NCI-H1417 (cell line): ENCODE measurements at regions not wholly inside any gene's neighbourhood (a gene's known extent, or its start where the extent isn't known, plus 50 kb on each side); places are given as distances from the start of the nearest gene placed in this dataset.

Source experiments
- DNase-seq, 3 experiments: peaks; one replicate each; lab custom pipeline; 2025; lab: John Stamatoyannopoulos, UW

DNA sequence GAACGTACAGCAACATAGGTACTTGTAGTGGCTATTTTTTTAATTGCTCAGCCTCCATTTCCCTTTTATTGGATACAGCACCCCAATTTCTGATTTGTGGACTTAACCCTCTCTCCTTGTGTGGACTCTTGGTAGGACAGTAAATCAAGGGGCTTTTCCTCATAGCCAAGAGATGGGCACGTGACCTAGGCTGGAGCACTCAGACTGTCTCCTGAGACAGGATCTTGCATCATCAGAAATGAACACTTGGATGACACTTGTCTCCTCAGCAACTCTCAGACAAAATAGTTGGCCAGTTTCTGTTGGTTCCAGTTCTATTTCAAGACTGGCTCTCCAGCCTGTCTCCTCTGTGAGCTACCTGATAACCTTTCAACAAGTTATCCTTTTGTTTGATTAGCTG, 112.9 kb upstream of the ZNF678 start:
- no peak for DNase-seq

DNA sequence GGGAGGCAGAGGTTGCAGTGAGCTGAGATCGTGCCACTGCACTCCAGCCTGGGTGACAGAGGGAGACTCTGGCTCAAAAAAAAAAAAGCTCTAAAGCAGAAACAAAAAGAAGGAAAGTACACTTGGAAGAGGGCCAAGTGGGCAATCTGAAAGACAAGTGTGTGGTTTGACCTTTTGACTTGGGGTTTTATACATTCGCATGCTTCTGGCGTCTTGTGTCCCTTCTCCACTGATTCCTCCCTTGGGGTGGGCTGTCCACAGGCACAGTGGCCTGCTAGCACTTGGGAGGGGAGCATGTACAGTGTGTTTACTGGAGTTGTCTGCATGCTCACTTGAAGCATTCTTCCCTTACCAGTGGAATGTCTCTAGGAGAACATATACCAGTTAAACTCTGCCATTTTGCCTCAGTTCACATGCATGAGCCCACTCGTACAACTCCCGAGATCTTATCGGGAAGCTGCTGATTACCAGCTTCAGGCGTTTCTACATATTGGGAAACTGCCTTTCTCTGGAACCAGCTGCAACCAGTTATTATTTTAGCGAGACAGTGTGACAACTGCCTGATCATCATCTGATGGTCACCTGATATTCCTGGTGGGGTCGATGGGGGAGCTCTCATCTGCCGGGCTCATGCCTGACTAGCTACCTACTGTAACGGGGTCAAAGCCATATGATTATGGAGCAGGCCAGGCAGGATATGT, 113.5 kb upstream of the ZNF678 start:
- DNase-seq: no peak

GRCh38 chr1:227449051-227449450, 114.3 kb upstream of the ZNF678 start:
- peak; percentile 6 to 52 (median 7) for DNase-seq

- DNase-seq: no peak
Observed at GRCh38 chr1:227447531-227447990, 115.8 kb upstream of the ZNF678 start.

DNA sequence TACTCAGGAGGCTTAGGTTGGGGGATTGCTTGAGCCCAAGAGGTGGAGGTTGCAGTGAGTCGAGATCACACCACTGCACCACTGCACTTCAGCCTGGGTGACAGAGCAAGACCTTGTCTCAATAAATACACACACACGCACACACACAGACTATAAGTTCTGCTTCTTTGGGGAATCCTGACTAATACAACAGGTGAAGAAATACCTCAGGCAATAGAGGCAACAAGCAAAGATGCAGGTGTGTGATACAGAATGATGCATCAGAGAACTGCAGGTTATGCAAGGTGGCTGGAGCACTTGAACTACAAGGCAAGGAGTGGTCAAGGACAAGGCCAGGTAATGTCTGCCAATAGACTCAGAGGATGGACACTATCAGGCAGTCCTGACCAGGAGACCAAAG, 117.6 kb upstream of the ZNF678 start:
- DNase-seq: no peak

DNA sequence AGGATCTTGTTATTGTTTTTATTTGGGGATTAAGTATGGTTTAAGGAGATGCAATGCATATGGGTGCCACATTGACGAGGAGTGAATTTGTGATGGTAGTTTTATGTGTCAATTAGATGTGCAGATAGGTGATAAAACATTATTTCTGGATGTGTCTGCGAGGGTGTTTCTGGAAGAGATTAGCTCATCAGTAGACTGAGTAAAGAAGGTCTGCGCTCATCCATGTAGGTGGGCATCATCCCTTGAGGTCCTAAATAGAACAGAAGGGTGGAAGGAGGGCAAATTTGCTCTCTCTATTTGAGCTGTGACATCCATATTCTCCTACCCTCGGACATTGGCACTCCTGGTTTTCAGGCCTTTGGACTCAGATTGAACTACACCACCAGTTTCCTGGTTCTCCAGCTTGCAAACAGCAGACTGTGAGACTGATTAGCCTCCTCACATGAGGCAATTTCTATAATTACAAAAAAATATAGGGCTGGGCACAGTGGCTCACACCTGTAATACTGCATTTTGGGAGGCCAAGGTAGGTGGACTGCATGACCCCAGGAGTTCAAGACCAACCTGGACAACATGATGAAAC, 118.2 kb upstream of the ZNF678 start:
- DNase-seq: no peak

DNA sequence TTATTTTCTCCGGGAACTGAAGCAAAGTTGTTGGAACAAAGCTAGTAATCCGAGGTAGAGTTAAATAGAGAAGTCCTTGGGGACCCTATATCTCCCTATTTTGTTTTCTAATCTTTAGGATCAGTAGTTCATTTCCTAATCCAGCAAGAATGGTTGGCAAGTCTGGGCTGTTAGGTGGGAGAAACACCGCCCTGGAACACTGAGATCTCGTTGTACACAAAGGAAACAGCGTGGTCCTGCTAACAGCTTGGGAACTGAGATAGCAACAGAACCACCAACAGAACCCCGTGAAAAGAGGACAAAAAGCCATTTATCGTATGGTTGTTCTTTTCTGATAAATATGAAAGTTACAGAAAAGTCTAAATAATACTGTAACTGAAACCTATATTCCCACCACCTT, 121.9 kb upstream of the CDC42BPA start:
- DNase-seq: no peak

DNA sequence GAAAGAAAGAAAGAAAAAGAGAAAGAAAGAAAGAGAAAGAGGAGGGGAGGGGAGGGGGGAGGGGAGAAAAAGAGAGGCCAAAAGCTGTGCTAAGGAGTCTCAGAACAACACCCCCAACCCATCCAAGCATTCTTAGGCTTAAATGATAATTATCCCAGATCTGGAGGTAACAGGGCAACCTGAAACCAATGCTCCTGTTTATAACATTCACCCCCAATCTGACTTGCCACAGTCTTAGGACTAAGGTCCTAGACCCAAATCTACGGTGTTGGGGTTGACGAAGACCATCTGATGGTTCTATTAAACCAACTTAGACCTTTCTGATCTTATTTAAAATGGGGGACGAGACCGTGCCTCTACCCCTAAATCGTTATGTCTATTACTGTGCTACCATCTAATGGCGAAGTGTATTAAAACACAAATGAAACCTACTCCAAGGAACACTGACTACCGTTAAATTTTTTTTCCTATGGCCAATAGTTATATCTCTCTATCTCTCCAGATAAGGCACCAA, 119.3 kb upstream of the CDC42BPA start:
- peak in 2 of 3 experiments; percentile 8 to 51 for DNase-seq

GRCh38 chr1:227434808-227435444, 116.6 kb upstream of the CDC42BPA start:
- DNase-seq: no peak

- DNase-seq: no peak
Observed at GRCh38 chr1:227433663-227434341, 115.5 kb upstream of the CDC42BPA start.

DNA sequence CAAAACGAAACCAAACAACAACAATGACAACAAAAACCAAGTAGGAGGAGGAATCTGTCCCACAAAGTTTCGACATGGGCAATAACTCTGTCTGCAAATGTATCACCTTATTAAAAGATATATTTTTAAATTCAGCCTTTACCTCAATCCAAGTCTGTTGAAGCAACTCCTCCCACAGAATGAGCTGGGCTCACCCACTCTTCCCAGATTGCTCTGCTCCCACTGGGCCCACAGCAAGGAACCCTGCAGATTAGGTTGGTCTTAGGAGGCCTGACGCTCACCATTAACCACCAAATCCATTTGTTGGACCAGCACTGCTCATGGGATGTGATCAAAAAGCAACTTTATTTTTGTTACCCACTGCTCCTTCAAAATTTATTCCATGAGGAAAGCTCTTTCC, 114.7 kb upstream of the CDC42BPA start:
- no peak for DNase-seq

- peak in 1 of 3 experiments; percentile 33 for DNase-seq
Observed at GRCh38 chr1:227432181-227432535, 113.9 kb upstream of the CDC42BPA start.

GRCh38 chr1:227429447-227430359, 111.4 kb upstream of the CDC42BPA start:
- DNase-seq: peak in 2 of 3 experiments; percentile 11 to 20

- DNase-seq: peak in 1 of 3 experiments; percentile 15
Observed at GRCh38 chr1:227428803-227429202, 110.5 kb upstream of the CDC42BPA start.

DNA sequence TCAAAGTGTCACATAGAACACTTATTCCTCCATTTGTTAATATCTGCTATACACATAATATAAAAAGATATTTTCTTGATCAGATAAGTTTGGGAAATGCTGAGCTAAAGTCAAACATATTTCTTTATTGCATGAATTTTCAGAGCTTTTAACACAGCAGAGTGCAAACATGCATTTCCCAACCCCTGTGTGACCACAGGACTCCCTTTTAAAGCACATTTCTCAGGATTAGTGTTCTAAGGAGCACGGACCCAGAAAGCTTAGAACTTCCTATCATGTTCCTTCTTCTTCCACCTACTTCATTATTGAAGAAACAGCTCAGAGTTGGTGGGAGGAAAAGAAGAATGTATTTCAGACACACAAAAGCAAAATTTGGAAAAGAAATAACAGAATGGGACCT, 109.1 kb upstream of the CDC42BPA start:
- DNase-seq: no peak

- DNase-seq: no peak
Observed at GRCh38 chr1:227424953-227425352, 106.7 kb upstream of the CDC42BPA start.

DNA sequence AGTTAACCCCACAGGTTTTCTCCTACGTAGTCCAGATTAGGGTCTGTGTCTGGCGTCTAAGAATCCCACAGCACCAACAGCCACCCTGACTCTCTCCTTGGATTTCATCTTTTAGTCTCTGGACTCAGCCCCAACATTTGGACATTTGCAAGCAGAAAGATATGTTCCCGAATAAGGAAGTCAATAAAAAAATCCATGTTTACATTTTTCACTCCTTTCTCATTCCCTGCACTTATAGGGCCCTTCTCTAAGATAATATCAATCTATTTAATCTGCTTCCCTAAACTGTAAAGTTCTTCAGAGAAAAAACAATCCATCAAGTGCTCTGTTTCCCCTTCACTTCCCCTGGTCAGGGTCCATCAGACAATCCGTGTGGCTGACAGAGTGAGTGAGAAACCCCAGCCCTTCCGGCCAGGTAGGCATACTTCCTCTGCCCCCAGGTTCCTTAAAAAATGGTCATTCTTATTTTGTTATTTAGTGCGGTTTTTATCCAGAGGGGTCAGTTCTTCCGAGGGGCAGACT, 105.9 kb upstream of the CDC42BPA start:
- no peak for DNase-seq

DNA sequence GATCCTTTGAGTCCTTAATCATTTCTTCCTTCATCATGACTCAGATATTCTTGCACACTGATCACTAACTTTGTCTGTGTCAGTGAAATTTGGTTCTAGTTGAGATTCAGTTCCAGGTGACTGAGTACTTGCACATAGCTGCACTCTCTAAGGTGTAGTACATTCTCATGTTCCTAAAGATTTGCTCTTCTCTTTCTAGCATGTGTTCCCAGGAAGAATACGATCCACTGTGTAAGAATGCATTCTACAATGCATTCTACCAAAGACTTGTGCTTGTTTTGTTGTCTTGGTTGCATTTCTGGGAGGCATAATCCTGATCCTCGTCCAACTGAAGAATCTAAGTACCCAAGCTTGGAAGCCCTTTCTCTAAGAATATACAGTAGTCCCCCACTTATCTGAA, 104.3 kb upstream of the CDC42BPA start:
- no peak for DNase-seq

GRCh38 chr1:227420147-227420546, 101.9 kb upstream of the CDC42BPA start:
- no peak for DNase-seq

DNA sequence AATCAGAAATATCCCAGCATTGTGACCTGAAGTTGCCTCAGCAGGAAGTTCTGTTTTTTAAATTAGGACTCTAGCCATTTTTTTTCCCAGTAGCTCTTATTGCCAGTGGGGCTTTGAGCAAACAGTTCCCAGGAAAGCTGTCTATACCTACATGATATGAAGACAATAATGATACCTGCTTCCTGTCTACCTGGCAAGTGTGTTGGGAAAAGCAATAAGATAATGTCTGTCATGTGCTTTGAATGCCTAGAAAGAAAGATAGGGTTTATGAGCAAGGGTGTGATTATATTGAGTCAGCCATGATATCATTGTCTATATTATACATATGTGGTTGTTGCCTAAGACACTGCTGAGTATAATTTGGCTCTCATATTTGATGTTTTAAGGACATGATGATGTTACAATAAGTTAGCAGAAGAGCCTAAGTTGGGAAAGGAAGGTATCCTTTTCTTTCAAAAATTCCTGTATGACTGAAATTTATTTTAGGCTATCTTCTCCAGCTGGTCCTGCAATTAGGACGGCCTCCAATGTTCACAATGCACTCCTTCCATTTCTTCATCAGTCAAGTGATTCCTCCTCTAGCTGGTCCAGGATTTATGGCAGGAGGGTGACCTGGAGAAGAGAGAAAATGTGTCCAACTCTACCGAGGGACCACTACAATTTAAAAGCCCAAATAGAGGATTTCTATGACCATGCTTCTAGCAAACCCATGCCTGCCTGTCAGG, 99.6 kb upstream of the CDC42BPA start:
- peak in 1 of 3 experiments; percentile 26 for DNase-seq
